HFFc6 (cell line): ENCODE measurements at regions not wholly inside any gene's neighbourhood (a gene's known extent, or its start where the extent isn't known, plus 50 kb on each side); places are given as distances from the start of the nearest gene placed in this dataset.
A peak's percentile ranks its signal among the peaks of the same experiment; 100 is the strongest.

Experiments
- DNase-seq: peaks from one replicate; pipeline ENCODE4 v3.0.0-alpha.2; 2018
- H3K27ac Mint-ChIP-seq: 2 replicates; pipeline ENCODE4 v1.8.0; 2020; ENCODE audit warnings: mild to moderate bottlenecking, mixed read lengths
- H3K27me3 Mint-ChIP-seq: 2 replicates; pipeline ENCODE4 v1.8.0; 2021; ENCODE audit warnings: mild to moderate bottlenecking, moderate library complexity, mixed read lengths; ENCODE audit not compliant: insufficient read depth
- H3K36me3 Mint-ChIP-seq: 2 replicates; pipeline ENCODE4 v1.8.0; 2021; ENCODE audit warnings: low read depth, mixed read lengths
- H3K4me1 Mint-ChIP-seq: 2 replicates; pipeline ENCODE4 v1.8.0; 2020; ENCODE audit warnings: low read depth, mixed read lengths
- H3K4me3 Mint-ChIP-seq: 2 replicates; pipeline ENCODE4 v1.8.0; 2020; ENCODE audit warnings: mild to moderate bottlenecking, moderate library complexity, mixed read lengths
- H3K9me3 Mint-ChIP-seq: 2 replicates; pipeline ENCODE4 v1.8.0; 2020; ENCODE audit warnings: mild to moderate bottlenecking, mixed read lengths
- CTCF ChIP-seq: fragments of 200-600 bp; sonication (generic); IDR thresholded peaks from 2 replicates; pipeline ENCODE4 v1.5.0; 2021; ENCODE audit warnings: antibody characterized with exemption, mild to moderate bottlenecking

- Mint-ChIP-seq H3K36me3 (no peaks in the 10 kb centered on the region), H3K4me3 (no peak overlapping the region), H3K27me3 (peaks cover 19% of the 10 kb centered on the region), H3K4me1 (no peaks in the 10 kb centered on the region), H3K9me3 (no peaks in the 10 kb centered on the region), H3K27ac (no peak overlapping the region)
- peak; percentile 66 for DNase-seq
- peak; percentile 90 for TF ChIP-seq CTCF
Observed at GRCh38 chr2:30072250-30072842, 74.5 kb upstream of the YPEL5 start.

- no peak overlapping the region for H3K27ac Mint-ChIP-seq
- H3K9me3 Mint-ChIP-seq, result no peaks in the 10 kb centered on the region
- H3K36me3 Mint-ChIP-seq, result no peaks in the 10 kb centered on the region
- no peak overlapping the region for H3K4me3 Mint-ChIP-seq
- H3K27me3 Mint-ChIP-seq, result peaks cover 19% of the 10 kb centered on the region
- no peak for TF ChIP-seq CTCF
- DNase-seq, result no peak
- no peaks in the 10 kb centered on the region for H3K4me1 Mint-ChIP-seq
Observed at GRCh38 chr2:30073523-30073922, 73.3 kb upstream of the YPEL5 start.

GRCh38 chr2:30074023-30074422 lies 72.8 kb upstream of the YPEL5 start:
- DNase-seq, result no peak
- Mint-ChIP-seq H3K27me3 (peaks cover 19% of the 10 kb centered on the region), H3K9me3 (no peaks in the 10 kb centered on the region), H3K4me1 (no peaks in the 10 kb centered on the region), H3K27ac (no peak overlapping the region), H3K36me3 (no peaks in the 10 kb centered on the region), H3K4me3 (no peak overlapping the region)
- TF ChIP-seq CTCF, result no peak

GRCh38 chr2:30078521-30078920 lies 68.3 kb upstream of the YPEL5 start:
- peak; percentile 12 for DNase-seq
- TF ChIP-seq CTCF, result peak; percentile 36; the same call in 1 of the 2 replicates
- Mint-ChIP-seq H3K9me3 (no peaks in the 10 kb centered on the region), H3K27ac (no peak overlapping the region), H3K27me3 (peaks cover 22% of the 10 kb centered on the region), H3K36me3 (no peaks in the 10 kb centered on the region), H3K4me3 (no peak overlapping the region), H3K4me1 (no peaks in the 10 kb centered on the region)

- Mint-ChIP-seq H3K27ac (no peak overlapping the region), H3K27me3 (peaks cover 16% of the 10 kb centered on the region), H3K4me3 (no peak overlapping the region), H3K9me3 (no peaks in the 10 kb centered on the region), H3K4me1 (no peaks in the 10 kb centered on the region), H3K36me3 (no peaks in the 10 kb centered on the region)
- no peak for DNase-seq
- TF ChIP-seq CTCF, result no peak
Observed at GRCh38 chr2:30084915-30085314, 61.9 kb upstream of the YPEL5 start.

- Mint-ChIP-seq H3K4me3 (no peak overlapping the region), H3K27me3 (peaks cover 16% of the 10 kb centered on the region), H3K27ac (no peak overlapping the region), H3K9me3 (no peaks in the 10 kb centered on the region), H3K36me3 (no peaks in the 10 kb centered on the region), H3K4me1 (peaks cover 16% of the 10 kb centered on the region; the same call in 1 of the 2 replicates)
- no peak for DNase-seq
- TF ChIP-seq CTCF, result no peak
Observed at GRCh38 chr2:30089171-30089570, 57.6 kb upstream of the YPEL5 start.
